ENCODE measurements at regions not wholly inside any gene's neighbourhood (a gene's known extent, or its start where the extent isn't known, plus 50 kb on each side); places are given as distances from the start of the nearest gene placed in this dataset.

- no peak for TF ChIP-seq ELF4 (IDR thresholded peaks at IDR 0.05)
- no peak for TF ChIP-seq FOXA1 (IDR thresholded peaks at IDR 0.05)
- no peak for TF ChIP-seq ARNT (IDR thresholded peaks at IDR 0.05)
- no peak for TF ChIP-seq BHLHE40 (IDR thresholded peaks at IDR 0.05; ENCODE audit: borderline replicate concordance)
- no peak for TF ChIP-seq PKNOX1 (IDR thresholded peaks at IDR 0.05)
- no peak for TF ChIP-seq SP1 (IDR thresholded peaks at IDR 0.05)
- no peak for TF ChIP-seq FOXK2 (IDR thresholded peaks at IDR 0.05)
Observed at GRCh38 chr7:47045207-47046051, 536.5 kb downstream of the TNS3 start.

Data from HEK293T (cell line).